CD14-positive monocyte (primary cell): ENCODE measurements at regions not wholly inside any gene's neighbourhood (a gene's known extent, or its start where the extent isn't known, plus 50 kb on each side); places are given as distances from the start of the nearest gene placed in this dataset.

Experiments
- DNase-seq, 3 donors: peaks; one replicate each; pipeline ENCODE4 v3.0.0-alpha.2; 2011 to 2022
- H2AFZ ChIP-seq: 2 replicates; pipeline ENCODE4 v1.6.0; 2012; ENCODE audit warnings: mild to moderate bottlenecking, low read depth, low read length, inconsistent platforms; ENCODE audit not compliant: insufficient read depth, poor library complexity, severe bottlenecking
- H3K27ac ChIP-seq, 2 donors: 1 replicate in 1 of 2; 2 replicates in 1 of 2; pipeline ENCODE4 v1.5.1; 2012 to 2013; ENCODE audit warnings: low read length in 2 of 2, control low read depth in 1 of 2, inconsistent platforms in 1 of 2, low read depth in 1 of 2, mild to moderate bottlenecking in 1 of 2
- H3K27me3 ChIP-seq, 2 donors: one replicate each; pipeline versions ENCODE4 v1.6.0 to v1.6.1; 2011 to 2013; ENCODE audit warnings: low read length in 2 of 2; ENCODE audit not compliant: control insufficient read depth in 2 of 2, insufficient read depth in 2 of 2
- H3K36me3 ChIP-seq, 2 donors: replicated peaks in 1 of 2; 1 replicate in 1 of 2; 2 replicates in 1 of 2; pipeline versions ENCODE4 v1.5.1 to v1.6.1; 2012 to 2013; ENCODE audit warnings: low read length in 2 of 2, control low read depth in 1 of 2, inconsistent platforms in 1 of 2, mild to moderate bottlenecking in 1 of 2; ENCODE audit not compliant: insufficient read depth in 2 of 2, control insufficient read depth in 1 of 2
- H3K4me1 ChIP-seq, 2 donors: 1 replicate in 1 of 2; 2 replicates in 1 of 2; pipeline versions ENCODE4 v1.5.1 to v1.6.1; 2012 to 2013; ENCODE audit warnings: low read length in 2 of 2, control low read depth in 1 of 2, inconsistent platforms in 1 of 2, mild to moderate bottlenecking in 1 of 2, moderate library complexity in 1 of 2; ENCODE audit not compliant: insufficient read depth in 2 of 2, control insufficient read depth in 1 of 2
- H3K4me2 ChIP-seq: replicated peaks from 2 replicates; pipeline ENCODE3; 2012; ENCODE audit warnings: low read length, moderate library complexity, mild to moderate bottlenecking; ENCODE audit not compliant: poor library complexity, severe bottlenecking; ENCODE audit errors: extremely low read depth
- H3K4me3 ChIP-seq, 3 experiments: fragments of 200-600 bp in 1 of 3; sonication (generic) in 1 of 3; replicated peaks in 1 of 3; 1 replicate in 2 of 3; 2 replicates in 1 of 3; pipeline ENCODE4 v1.5.1; 2011 to 2013; ENCODE audit warnings: low read length in 3 of 3, mild to moderate bottlenecking in 3 of 3, control low read depth in 2 of 3, low read depth in 2 of 3, inconsistent platforms in 1 of 3, moderate library complexity in 1 of 3
- H3K79me2 ChIP-seq: 2 replicates; pipeline ENCODE4 v1.6.0; 2012; ENCODE audit warnings: mild to moderate bottlenecking, control low read depth, inconsistent platforms, low read length, moderate library complexity; ENCODE audit not compliant: insufficient read depth
- H3K9ac ChIP-seq: 2 replicates; pipeline ENCODE4 v1.6.0; 2017; ENCODE audit warnings: low read length, mild to moderate bottlenecking; ENCODE audit not compliant: insufficient read depth, poor library complexity, severe bottlenecking
- H3K9me3 ChIP-seq, 2 donors: replicated peaks in 1 of 2; 1 replicate in 1 of 2; 2 replicates in 1 of 2; pipeline versions ENCODE4 v1.5.1 to v1.6.1; 2012 to 2013; ENCODE audit warnings: low read length in 2 of 2, control low read depth in 1 of 2; ENCODE audit not compliant: control insufficient read depth in 1 of 2, insufficient read depth in 1 of 2
- H4K20me1 ChIP-seq: 2 replicates; pipeline ENCODE4 v1.6.0; 2012; ENCODE audit warnings: mild to moderate bottlenecking, low read length, control low read depth, moderate library complexity; ENCODE audit not compliant: insufficient read depth
- H3K27ac Mint-ChIP-seq, 7 donors: one replicate each; pipeline ENCODE4 v1.8.0; 2020; ENCODE audit warnings: mild to moderate bottlenecking in 7 of 7, mixed read lengths in 7 of 7, moderate library complexity in 6 of 7, inconsistent platforms in 2 of 7
- H3K27me3 Mint-ChIP-seq, 3 donors: one replicate each; pipeline ENCODE4 v1.8.0; 2021 to 2022; ENCODE audit warnings: low read depth in 3 of 3, mild to moderate bottlenecking in 3 of 3, mixed read lengths in 3 of 3, moderate library complexity in 3 of 3, inconsistent platforms in 1 of 3
- H3K36me3 Mint-ChIP-seq, 2 donors: one replicate each; pipeline ENCODE4 v1.8.0; 2020; ENCODE audit warnings: mixed read lengths in 2 of 2, inconsistent platforms in 1 of 2, mild to moderate bottlenecking in 1 of 2
- H3K4me1 Mint-ChIP-seq: one replicate; pipeline ENCODE4 v1.8.0; 2020; ENCODE audit warnings: mild to moderate bottlenecking, mixed read lengths
- H3K4me3 Mint-ChIP-seq, 2 donors: one replicate each; pipeline ENCODE4 v1.8.0; 2020; ENCODE audit warnings: mild to moderate bottlenecking in 2 of 2, mixed read lengths in 2 of 2, moderate library complexity in 1 of 2
- H3K9me3 Mint-ChIP-seq, 7 donors: one replicate each; pipeline ENCODE4 v1.8.0; 2020 to 2022; ENCODE audit warnings: mixed read lengths in 7 of 7, mild to moderate bottlenecking in 6 of 7, moderate library complexity in 6 of 7, inconsistent platforms in 2 of 7
- WGBS: methylation state at CpG from one replicate; pipeline ENCODE4 v1.1.5; 2013; ENCODE audit warnings: missing lambda C conversion rate; ENCODE audit not compliant: insufficient coverage; 5-methylcytosine and 5-hydroxymethylcytosine counted together
- intact Hi-C, 2 donors: fragments of 100-400 bp; cut with micrococcal nuclease; formaldehyde crosslinking; loops; one replicate each; pipeline versions ENCODE4 v1.15.0 to v1.15.1; 2023
- TF ChIP-seq, protein P1 (sequence below): fragments of 200-600 bp; IDR thresholded peaks from one replicate; pipeline ENCODE4 v1.8.0; 2022; ENCODE audit warnings: antibody characterized with exemption, mild to moderate bottlenecking

- no peak overlapping the region for H3K27ac Mint-ChIP-seq
- TF ChIP-seq, protein P1, sequence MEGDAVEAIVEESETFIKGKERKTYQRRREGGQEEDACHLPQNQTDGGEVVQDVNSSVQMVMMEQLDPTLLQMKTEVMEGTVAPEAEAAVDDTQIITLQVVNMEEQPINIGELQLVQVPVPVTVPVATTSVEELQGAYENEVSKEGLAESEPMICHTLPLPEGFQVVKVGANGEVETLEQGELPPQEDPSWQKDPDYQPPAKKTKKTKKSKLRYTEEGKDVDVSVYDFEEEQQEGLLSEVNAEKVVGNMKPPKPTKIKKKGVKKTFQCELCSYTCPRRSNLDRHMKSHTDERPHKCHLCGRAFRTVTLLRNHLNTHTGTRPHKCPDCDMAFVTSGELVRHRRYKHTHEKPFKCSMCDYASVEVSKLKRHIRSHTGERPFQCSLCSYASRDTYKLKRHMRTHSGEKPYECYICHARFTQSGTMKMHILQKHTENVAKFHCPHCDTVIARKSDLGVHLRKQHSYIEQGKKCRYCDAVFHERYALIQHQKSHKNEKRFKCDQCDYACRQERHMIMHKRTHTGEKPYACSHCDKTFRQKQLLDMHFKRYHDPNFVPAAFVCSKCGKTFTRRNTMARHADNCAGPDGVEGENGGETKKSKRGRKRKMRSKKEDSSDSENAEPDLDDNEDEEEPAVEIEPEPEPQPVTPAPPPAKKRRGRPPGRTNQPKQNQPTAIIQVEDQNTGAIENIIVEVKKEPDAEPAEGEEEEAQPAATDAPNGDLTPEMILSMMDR = no peak
- Histone ChIP-seq H3K4me2 (no peak overlapping the region), H3K27ac (no peak overlapping the region), H3K9ac (no peak overlapping the region), H3K4me3 (no peak overlapping the region), H3K4me1 (no peaks in the 10 kb centered on the region), H2AFZ (no peak overlapping the region), H3K36me3 (no peaks in the 10 kb centered on the region), H3K27me3 (no peaks in the 10 kb centered on the region), H3K9me3 (peaks cover 0 to 11% of the 10 kb centered on the region in 2 donors), H4K20me1 (no peaks in the 10 kb centered on the region), H3K79me2 (no peaks in the 10 kb centered on the region)
- no peak for DNase-seq
- no peaks in the 10 kb centered on the region for H3K4me1 Mint-ChIP-seq
- no peaks in the 10 kb centered on the region for H3K27me3 Mint-ChIP-seq
- H3K9me3 Mint-ChIP-seq = peaks cover 1 to 9% (median 5%) of the 10 kb centered on the region in 7 donors
- intact Hi-C loops = no loop called here
- no peaks in the 10 kb centered on the region for H3K36me3 Mint-ChIP-seq
- no peak overlapping the region for H3K4me3 Mint-ChIP-seq
- WGBS = no CpG with 5 or more reads among the region's 1 CpG
These were observed 228.2 kb downstream of the ADGRA3 start for GRCh38 chr4:22287631-22288030.

DNA sequence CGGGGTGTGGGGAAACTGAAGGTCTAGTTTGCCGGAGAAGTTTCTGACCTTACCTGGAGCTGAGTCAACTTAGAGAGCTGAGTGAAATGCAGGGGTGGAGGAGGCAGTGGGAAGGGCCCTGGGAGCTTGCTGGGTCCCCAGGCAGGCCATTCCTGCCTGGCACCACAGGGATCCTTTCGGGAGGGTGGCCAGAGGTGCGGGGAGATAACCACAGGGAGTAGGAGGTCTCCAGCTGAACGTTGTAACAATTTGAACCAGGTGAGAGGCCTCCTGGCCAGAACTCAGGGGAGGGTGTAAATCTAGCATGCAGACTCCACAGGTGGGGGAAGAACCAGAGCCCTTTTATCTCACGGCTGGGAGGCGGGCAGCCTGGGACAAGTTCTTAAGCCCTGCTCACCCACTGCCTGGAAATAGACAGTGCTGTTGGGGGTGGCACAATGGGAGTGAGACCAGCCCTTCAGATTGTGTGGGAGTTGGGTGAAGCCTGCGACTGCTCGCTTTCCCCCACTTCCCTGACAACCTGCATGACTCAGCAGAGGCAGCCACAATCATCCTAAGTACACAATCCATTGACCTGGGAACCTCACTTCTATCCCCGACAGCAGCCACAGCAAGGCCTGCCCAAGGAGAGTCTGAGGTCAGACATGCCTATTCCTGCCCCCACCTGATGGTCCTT is 247.4 kb downstream of the ADGRA3 start:
- Histone ChIP-seq H3K4me2 (no peak overlapping the region), H2AFZ (no peak overlapping the region), H3K9me3 (peaks cover 0 to 16% of the 10 kb centered on the region in 2 donors), H3K4me1 (no peaks in the 10 kb centered on the region), H4K20me1 (no peaks in the 10 kb centered on the region), H3K36me3 (no peaks in the 10 kb centered on the region), H3K27ac (no peak overlapping the region), H3K4me3 (no peak overlapping the region), H3K9ac (no peak overlapping the region), H3K79me2 (no peaks in the 10 kb centered on the region), H3K27me3 (no peaks in the 10 kb centered on the region)
- Mint-ChIP-seq H3K4me1 (no peaks in the 10 kb centered on the region), H3K9me3 (peaks cover 5 to 13% (median 10%) of the 10 kb centered on the region in 7 donors), H3K36me3 (no peaks in the 10 kb centered on the region), H3K4me3 (no peak overlapping the region), H3K27ac (no peak overlapping the region), H3K27me3 (no peaks in the 10 kb centered on the region)
- WGBS = 83% methylated on average over 7 of the region's 10 CpGs
- DNase-seq = no peak
- TF ChIP-seq, protein P1 = no peak
- intact Hi-C loops = no loop called here
